ENCODE measurements at regions not wholly inside any gene's neighbourhood (a gene's known extent, or its start where the extent isn't known, plus 50 kb on each side); places are given as distances from the start of the nearest gene placed in this dataset.

DNA sequence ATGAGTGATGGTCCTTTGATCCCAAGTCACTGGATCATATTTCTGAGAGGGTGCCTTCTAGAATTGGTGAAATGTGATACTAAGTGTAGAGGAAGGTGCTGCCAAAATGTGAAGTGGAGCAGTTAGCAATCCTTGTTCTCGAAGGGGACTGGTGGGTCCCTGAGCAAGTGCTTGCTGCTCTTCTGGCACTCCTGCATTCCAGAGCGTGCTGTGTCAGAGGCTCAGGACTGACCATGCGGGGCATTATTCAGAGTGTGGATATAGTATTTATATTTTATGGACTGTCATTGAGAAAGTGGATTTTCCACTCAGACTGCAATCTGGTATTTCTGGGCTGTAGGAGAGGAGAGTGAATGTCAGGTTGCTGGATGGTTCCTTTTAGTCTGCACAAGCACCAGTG, 152.6 kb upstream of the KL start:
- TF ChIP-seq, protein P1, sequence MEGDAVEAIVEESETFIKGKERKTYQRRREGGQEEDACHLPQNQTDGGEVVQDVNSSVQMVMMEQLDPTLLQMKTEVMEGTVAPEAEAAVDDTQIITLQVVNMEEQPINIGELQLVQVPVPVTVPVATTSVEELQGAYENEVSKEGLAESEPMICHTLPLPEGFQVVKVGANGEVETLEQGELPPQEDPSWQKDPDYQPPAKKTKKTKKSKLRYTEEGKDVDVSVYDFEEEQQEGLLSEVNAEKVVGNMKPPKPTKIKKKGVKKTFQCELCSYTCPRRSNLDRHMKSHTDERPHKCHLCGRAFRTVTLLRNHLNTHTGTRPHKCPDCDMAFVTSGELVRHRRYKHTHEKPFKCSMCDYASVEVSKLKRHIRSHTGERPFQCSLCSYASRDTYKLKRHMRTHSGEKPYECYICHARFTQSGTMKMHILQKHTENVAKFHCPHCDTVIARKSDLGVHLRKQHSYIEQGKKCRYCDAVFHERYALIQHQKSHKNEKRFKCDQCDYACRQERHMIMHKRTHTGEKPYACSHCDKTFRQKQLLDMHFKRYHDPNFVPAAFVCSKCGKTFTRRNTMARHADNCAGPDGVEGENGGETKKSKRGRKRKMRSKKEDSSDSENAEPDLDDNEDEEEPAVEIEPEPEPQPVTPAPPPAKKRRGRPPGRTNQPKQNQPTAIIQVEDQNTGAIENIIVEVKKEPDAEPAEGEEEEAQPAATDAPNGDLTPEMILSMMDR (IDR thresholded peaks at IDR 0.05), result no peak
- no peak for ATAC-seq (ENCODE audit: insufficient number of reproducible peaks, low FRiP score, low read depth)
- H3K27me3 ChIP-seq (replicated peaks; ENCODE audit: insufficient read depth), result no peaks in the 10 kb centered on the region

DNA sequence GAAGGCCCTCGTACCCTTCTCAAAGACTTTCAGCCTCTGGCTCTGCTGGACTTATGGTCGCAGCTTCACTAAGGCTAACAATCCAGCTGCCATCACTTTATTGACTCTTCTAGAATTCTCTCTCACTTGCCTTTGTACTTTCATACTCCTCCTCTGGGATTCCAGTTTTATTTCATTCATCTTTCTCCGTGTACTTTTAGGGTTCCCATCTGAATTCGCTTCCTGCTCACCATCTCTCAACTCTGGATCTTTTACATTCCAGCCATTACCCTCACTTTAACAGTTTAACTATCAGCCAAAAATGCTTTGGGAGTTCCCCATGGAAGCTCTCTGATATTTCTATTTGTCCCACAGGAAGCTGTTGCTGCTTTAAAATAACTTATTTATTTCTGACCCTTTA, 149.3 kb upstream of the KL start:
- Histone ChIP-seq H3K4me1 (ENCODE audit: control insufficient read depth in 1 of 2, low read depth in 2 of 2) (no peaks in the 10 kb centered on the region), H3K36me3 (no peaks in the 10 kb centered on the region), H3K4me3 (no peak overlapping the region), H3K27me3 (replicated peaks; ENCODE audit: insufficient read depth) (no peaks in the 10 kb centered on the region), H3K27ac (no peak overlapping the region), H3K9me3 (no peaks in the 10 kb centered on the region)
- TF ChIP-seq, protein P1 (IDR thresholded peaks at IDR 0.05), result no peak
- DNase-seq (ENCODE audit: low spot score) (no peak), ATAC-seq (ENCODE audit: insufficient number of reproducible peaks, low FRiP score, low read depth) (no peak)

More for the DNA sequence above, 152.6 kb upstream of the KL start:
- H3K4me1 ChIP-seq (ENCODE audit: control insufficient read depth in 1 of 2, low read depth in 2 of 2), result no peaks in the 10 kb centered on the region
- no peaks in the 10 kb centered on the region for H3K9me3 ChIP-seq
- DNase-seq (ENCODE audit: low spot score), result no peak
- no peak overlapping the region for H3K27ac ChIP-seq
- H3K4me3 ChIP-seq, result no peak overlapping the region
- H3K36me3 ChIP-seq, result no peaks in the 10 kb centered on the region

DNA sequence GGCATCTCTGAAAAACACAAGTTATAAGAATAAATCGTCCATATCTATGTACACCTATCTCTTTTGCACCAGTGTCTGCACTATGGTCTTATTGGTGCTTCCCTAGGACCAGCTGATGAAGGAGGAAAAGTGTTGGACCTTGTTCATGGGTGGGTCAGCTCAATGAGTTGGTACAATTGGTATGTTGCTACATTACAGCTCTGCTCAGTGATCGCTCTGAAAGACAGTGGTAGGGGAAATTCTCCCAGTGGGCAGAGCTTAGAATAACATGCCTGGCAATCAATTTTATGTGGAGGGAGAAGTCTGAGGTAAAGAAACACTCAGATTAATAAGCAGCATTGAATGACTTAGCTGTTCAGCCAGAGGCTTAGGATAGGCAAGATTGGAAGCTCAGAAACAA, 138.7 kb upstream of the KL start:
- DNase-seq (ENCODE audit: low spot score) (no peak), ATAC-seq (ENCODE audit: insufficient number of reproducible peaks, low FRiP score, low read depth) (no peak)
- Histone ChIP-seq H3K4me1 (ENCODE audit: control insufficient read depth in 1 of 2, low read depth in 2 of 2) (peaks cover 0 to 17% of the 10 kb centered on the region in 2 donors), H3K9me3 (no peaks in the 10 kb centered on the region), H3K36me3 (no peaks in the 10 kb centered on the region), H3K27me3 (replicated peaks; ENCODE audit: insufficient read depth) (no peaks in the 10 kb centered on the region), H3K4me3 (no peak overlapping the region), H3K27ac (no peak overlapping the region)
- TF ChIP-seq, protein P1 (IDR thresholded peaks at IDR 0.05), result no peak

DNA sequence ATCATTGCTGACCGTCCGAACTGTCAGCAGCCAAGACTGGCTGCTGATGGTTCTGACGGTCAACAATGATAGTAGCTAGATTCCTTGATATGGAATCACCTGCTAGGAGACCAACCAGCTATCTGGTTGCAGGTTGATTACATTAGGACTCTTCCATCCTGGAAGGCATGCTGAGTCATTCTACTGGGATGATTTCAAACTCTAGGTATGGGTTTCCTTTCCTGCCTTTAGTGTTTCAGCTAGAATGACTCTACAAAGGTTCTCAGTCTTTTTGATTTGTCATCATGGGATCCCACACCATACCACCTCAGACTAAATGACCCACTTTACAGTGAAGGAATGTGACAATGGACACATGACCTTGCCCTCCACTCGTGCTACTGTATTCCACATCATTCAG, 138.1 kb upstream of the KL start:
- Histone ChIP-seq H3K27me3 (replicated peaks; ENCODE audit: insufficient read depth) (no peaks in the 10 kb centered on the region), H3K4me1 (ENCODE audit: control insufficient read depth in 1 of 2, low read depth in 2 of 2) (peaks cover 7 to 24% of the 10 kb centered on the region in 2 donors), H3K27ac (no peak overlapping the region), H3K4me3 (no peak overlapping the region), H3K36me3 (no peaks in the 10 kb centered on the region), H3K9me3 (no peaks in the 10 kb centered on the region)
- no peak for ATAC-seq (ENCODE audit: insufficient number of reproducible peaks, low FRiP score, low read depth)
- TF ChIP-seq, protein P1 (IDR thresholded peaks at IDR 0.05), result no peak
- DNase-seq (ENCODE audit: low spot score), result no peak

DNA sequence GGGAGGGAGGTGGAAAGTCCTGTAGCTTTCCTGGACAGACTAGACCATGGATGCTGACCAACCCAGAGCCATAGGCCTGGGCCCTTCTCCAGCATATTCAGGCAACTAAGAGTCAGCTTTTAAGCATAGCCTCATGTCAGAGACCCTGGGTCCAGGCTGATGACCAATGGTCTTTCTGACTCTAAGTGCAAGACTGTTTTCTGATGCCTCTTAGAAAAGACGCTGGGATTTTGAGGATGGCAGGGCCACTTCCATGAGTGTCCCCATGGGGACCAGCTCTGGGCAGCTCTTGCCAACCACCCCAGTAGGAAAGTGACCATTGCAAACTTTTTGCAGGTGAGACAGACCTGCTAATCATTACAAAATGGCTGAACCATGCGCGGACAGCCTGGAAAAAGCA, 135.6 kb upstream of the KL start:
- TF ChIP-seq, protein P1 (IDR thresholded peaks at IDR 0.05), result no peak
- DNase-seq (ENCODE audit: low spot score) (no peak), ATAC-seq (ENCODE audit: insufficient number of reproducible peaks, low FRiP score, low read depth) (no peak)
- Histone ChIP-seq H3K4me3 (no peak overlapping the region), H3K4me1 (ENCODE audit: control insufficient read depth in 1 of 2, low read depth in 2 of 2) (peaks cover 11 to 29% of the 10 kb centered on the region in 2 donors), H3K27me3 (replicated peaks; ENCODE audit: insufficient read depth) (no peaks in the 10 kb centered on the region), H3K9me3 (no peaks in the 10 kb centered on the region), H3K27ac (no peak overlapping the region), H3K36me3 (no peaks in the 10 kb centered on the region)
